Ishikawa (cell line): ENCODE measurements at regions not wholly inside any gene's neighbourhood (a gene's known extent, or its start where the extent isn't known, plus 50 kb on each side); places are given as distances from the start of the nearest gene placed in this dataset.

Experiments
- CEBPB ChIP-seq: IDR thresholded peaks from 2 replicates; pipeline ENCODE4 v1.6.1; 2012
- CREB1 ChIP-seq: IDR thresholded peaks from 2 replicates; pipeline ENCODE4 v1.6.1; 2012; ENCODE audit warnings: low read depth
- EGR1 ChIP-seq: IDR thresholded peaks from 2 replicates; pipeline ENCODE4 v1.6.1; 2012
- EP300 ChIP-seq: IDR thresholded peaks from 2 replicates; pipeline ENCODE4 v1.6.1; 2012; ENCODE audit warnings: borderline replicate concordance
- FOXM1 ChIP-seq: IDR thresholded peaks from 2 replicates; pipeline ENCODE4 v1.6.1; 2012; ENCODE audit warnings: low read depth, borderline replicate concordance
- NFIC ChIP-seq: IDR thresholded peaks from 2 replicates; pipeline ENCODE4 v1.6.1; 2012
- RAD21 ChIP-seq: IDR thresholded peaks from 2 replicates; pipeline ENCODE4 v1.6.1; 2012; ENCODE audit warnings: low read depth
- TAF1 ChIP-seq: IDR thresholded peaks from 2 replicates; pipeline ENCODE4 v1.6.1; 2012; ENCODE audit warnings: low read depth, mild to moderate bottlenecking
- TCF12 ChIP-seq: IDR thresholded peaks from 2 replicates; pipeline ENCODE4 v1.6.1; 2012; ENCODE audit warnings: low read depth
- YY1 ChIP-seq: IDR thresholded peaks from 2 replicates; pipeline ENCODE4 v1.6.1; 2012; ENCODE audit warnings: low read depth
- ZBTB7A ChIP-seq: IDR thresholded peaks from 2 replicates; pipeline ENCODE4 v1.6.1; 2012; ENCODE audit warnings: low read depth
- TF ChIP-seq, protein P1 (sequence below): IDR thresholded peaks from 2 replicates; pipeline ENCODE4 v1.6.1; 2012; ENCODE audit warnings: low read depth, mild to moderate bottlenecking
- TF ChIP-seq, protein P2 (sequence below): IDR thresholded peaks from 2 replicates; pipeline ENCODE4 v1.6.1; 2012
- TF ChIP-seq, protein P3 (sequence below): IDR thresholded peaks from 2 replicates; pipeline ENCODE4 v1.6.1; 2012

DNA sequence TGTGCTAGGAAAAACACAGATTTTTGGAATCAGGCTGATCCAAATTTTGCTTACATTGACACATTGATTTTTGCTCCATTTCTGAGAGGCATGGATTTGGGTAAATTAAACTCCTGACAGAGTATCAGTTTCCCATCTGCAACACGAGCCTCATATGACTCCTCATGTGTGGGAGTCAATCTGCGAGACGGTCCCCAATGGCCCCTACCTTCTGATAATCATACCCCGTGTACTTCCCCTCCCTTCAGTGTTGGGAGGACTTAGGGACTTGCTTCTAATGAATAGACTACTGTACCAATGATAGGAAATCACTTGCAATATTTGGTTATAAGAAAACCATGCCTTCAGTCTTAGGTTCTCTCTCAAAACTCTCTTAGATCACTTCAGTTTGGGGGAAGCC is 302.7 kb downstream of the ETS1 start:
- no peak for TF ChIP-seq EP300
- no peak for TF ChIP-seq TAF1
- TF ChIP-seq, protein P1, sequence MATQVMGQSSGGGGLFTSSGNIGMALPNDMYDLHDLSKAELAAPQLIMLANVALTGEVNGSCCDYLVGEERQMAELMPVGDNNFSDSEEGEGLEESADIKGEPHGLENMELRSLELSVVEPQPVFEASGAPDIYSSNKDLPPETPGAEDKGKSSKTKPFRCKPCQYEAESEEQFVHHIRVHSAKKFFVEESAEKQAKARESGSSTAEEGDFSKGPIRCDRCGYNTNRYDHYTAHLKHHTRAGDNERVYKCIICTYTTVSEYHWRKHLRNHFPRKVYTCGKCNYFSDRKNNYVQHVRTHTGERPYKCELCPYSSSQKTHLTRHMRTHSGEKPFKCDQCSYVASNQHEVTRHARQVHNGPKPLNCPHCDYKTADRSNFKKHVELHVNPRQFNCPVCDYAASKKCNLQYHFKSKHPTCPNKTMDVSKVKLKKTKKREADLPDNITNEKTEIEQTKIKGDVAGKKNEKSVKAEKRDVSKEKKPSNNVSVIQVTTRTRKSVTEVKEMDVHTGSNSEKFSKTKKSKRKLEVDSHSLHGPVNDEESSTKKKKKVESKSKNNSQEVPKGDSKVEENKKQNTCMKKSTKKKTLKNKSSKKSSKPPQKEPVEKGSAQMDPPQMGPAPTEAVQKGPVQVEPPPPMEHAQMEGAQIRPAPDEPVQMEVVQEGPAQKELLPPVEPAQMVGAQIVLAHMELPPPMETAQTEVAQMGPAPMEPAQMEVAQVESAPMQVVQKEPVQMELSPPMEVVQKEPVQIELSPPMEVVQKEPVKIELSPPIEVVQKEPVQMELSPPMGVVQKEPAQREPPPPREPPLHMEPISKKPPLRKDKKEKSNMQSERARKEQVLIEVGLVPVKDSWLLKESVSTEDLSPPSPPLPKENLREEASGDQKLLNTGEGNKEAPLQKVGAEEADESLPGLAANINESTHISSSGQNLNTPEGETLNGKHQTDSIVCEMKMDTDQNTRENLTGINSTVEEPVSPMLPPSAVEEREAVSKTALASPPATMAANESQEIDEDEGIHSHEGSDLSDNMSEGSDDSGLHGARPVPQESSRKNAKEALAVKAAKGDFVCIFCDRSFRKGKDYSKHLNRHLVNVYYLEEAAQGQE = no peak
- TF ChIP-seq, protein P2, sequence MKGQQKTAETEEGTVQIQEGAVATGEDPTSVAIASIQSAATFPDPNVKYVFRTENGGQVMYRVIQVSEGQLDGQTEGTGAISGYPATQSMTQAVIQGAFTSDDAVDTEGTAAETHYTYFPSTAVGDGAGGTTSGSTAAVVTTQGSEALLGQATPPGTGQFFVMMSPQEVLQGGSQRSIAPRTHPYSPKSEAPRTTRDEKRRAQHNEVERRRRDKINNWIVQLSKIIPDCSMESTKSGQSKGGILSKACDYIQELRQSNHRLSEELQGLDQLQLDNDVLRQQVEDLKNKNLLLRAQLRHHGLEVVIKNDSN = no peak
- TF ChIP-seq CEBPB = no peak
- no peak for TF ChIP-seq TCF12
- no peak for TF ChIP-seq RAD21
- TF ChIP-seq YY1 = no peak
- TF ChIP-seq, protein P3, sequence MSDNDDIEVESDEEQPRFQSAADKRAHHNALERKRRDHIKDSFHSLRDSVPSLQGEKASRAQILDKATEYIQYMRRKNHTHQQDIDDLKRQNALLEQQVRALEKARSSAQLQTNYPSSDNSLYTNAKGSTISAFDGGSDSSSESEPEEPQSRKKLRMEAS = no peak
- no peak for TF ChIP-seq EGR1
- TF ChIP-seq ZBTB7A = no peak
- no peak for TF ChIP-seq CREB1
- TF ChIP-seq FOXM1 = no peak
- no peak for TF ChIP-seq NFIC
